ENCODE measurements at regions not wholly inside any gene's neighbourhood (a gene's known extent, or its start where the extent isn't known, plus 50 kb on each side); places are given as distances from the start of the nearest gene placed in this dataset.

GRCh38 chr7:26510231-26510957 lies 218.7 kb downstream of the SNX10 start:
- no peak overlapping the region for H3K27ac ChIP-seq
- no peaks in the 10 kb centered on the region for H3K9me3 ChIP-seq
- no peaks in the 10 kb centered on the region for H3K27me3 ChIP-seq
- intact Hi-C loops (cut with DNase I), result no loop called here
- no peaks in the 10 kb centered on the region for H3K36me3 ChIP-seq
- TF ChIP-seq POLR2AphosphoS5 (IDR thresholded peaks at IDR 0.05; ENCODE audit: insufficient read depth in 1 of 2, low read depth in 1 of 2) (no peak), CTCF (IDR thresholded peaks at IDR 0.05) (no peak), POLR2A (IDR thresholded peaks at IDR 0.05) (no peak)
- DNase-seq (ENCODE audit: extremely low spot score in 2 of 2), result no peak
- no peaks in the 10 kb centered on the region for H3K4me1 ChIP-seq
- H3K4me3 ChIP-seq, result no peak overlapping the region

GRCh38 chr7:26511866-26512265 lies 220.2 kb downstream of the SNX10 start:
- intact Hi-C loops (cut with DNase I), result no loop called here
- no peak overlapping the region for H3K4me3 ChIP-seq
- no peak overlapping the region for H3K27ac ChIP-seq
- H3K36me3 ChIP-seq, result no peaks in the 10 kb centered on the region
- H3K9me3 ChIP-seq, result no peaks in the 10 kb centered on the region
- DNase-seq (ENCODE audit: extremely low spot score in 2 of 2), result no peak
- TF ChIP-seq POLR2AphosphoS5 (IDR thresholded peaks at IDR 0.05; ENCODE audit: insufficient read depth in 1 of 2, low read depth in 1 of 2), result no peak
- no peak for TF ChIP-seq CTCF (IDR thresholded peaks at IDR 0.05)
- TF ChIP-seq POLR2A (IDR thresholded peaks at IDR 0.05), result no peak
- no peaks in the 10 kb centered on the region for H3K4me1 ChIP-seq
- H3K27me3 ChIP-seq, result no peaks in the 10 kb centered on the region

- H3K4me3 ChIP-seq, result no peak overlapping the region
- intact Hi-C loops (cut with DNase I), result no loop called here
- no peak overlapping the region for H3K27ac ChIP-seq
- no peaks in the 10 kb centered on the region for H3K9me3 ChIP-seq
- no peaks in the 10 kb centered on the region for H3K4me1 ChIP-seq
- no peaks in the 10 kb centered on the region for H3K27me3 ChIP-seq
- no peaks in the 10 kb centered on the region for H3K36me3 ChIP-seq
- DNase-seq (ENCODE audit: extremely low spot score in 2 of 2), result no peak
- TF ChIP-seq CTCF (IDR thresholded peaks at IDR 0.05) (no peak), POLR2A (IDR thresholded peaks at IDR 0.05) (no peak), POLR2AphosphoS5 (IDR thresholded peaks at IDR 0.05; ENCODE audit: insufficient read depth in 1 of 2, low read depth in 1 of 2) (no peak)
Observed at GRCh38 chr7:26512737-26513136, 221.1 kb downstream of the SNX10 start.

- TF ChIP-seq POLR2AphosphoS5 (IDR thresholded peaks at IDR 0.05; ENCODE audit: insufficient read depth in 1 of 2, low read depth in 1 of 2) (no peak), CTCF (IDR thresholded peaks at IDR 0.05) (no peak), POLR2A (IDR thresholded peaks at IDR 0.05) (no peak)
- Histone ChIP-seq H3K36me3 (no peaks in the 10 kb centered on the region), H3K27me3 (no peaks in the 10 kb centered on the region), H3K9me3 (no peaks in the 10 kb centered on the region), H3K4me3 (no peak overlapping the region), H3K27ac (no peak overlapping the region), H3K4me1 (no peaks in the 10 kb centered on the region)
- intact Hi-C loops (cut with DNase I), result no loop called here
- no peak for DNase-seq (ENCODE audit: extremely low spot score in 2 of 2)
Observed at GRCh38 chr7:26513948-26514347, 222.3 kb downstream of the SNX10 start.

GRCh38 chr7:26514633-26515032 lies 223.0 kb downstream of the SNX10 start:
- no peak overlapping the region for H3K4me3 ChIP-seq
- H3K27ac ChIP-seq, result no peak overlapping the region
- no peaks in the 10 kb centered on the region for H3K36me3 ChIP-seq
- no peaks in the 10 kb centered on the region for H3K4me1 ChIP-seq
- TF ChIP-seq POLR2A (IDR thresholded peaks at IDR 0.05) (no peak), POLR2AphosphoS5 (IDR thresholded peaks at IDR 0.05; ENCODE audit: insufficient read depth in 1 of 2, low read depth in 1 of 2) (no peak)
- no peaks in the 10 kb centered on the region for H3K27me3 ChIP-seq
- no peaks in the 10 kb centered on the region for H3K9me3 ChIP-seq
- DNase-seq (ENCODE audit: extremely low spot score in 2 of 2), result no peak
- intact Hi-C loops (cut with DNase I), result no loop called here

All from vagina (tissue), 2 donors.